ENCODE measurements at regions not wholly inside any gene's neighbourhood (a gene's known extent, or its start where the extent isn't known, plus 50 kb on each side); places are given as distances from the start of the nearest gene placed in this dataset.
A peak's percentile ranks its signal among the peaks of the same experiment; 100 is the strongest.

DNA sequence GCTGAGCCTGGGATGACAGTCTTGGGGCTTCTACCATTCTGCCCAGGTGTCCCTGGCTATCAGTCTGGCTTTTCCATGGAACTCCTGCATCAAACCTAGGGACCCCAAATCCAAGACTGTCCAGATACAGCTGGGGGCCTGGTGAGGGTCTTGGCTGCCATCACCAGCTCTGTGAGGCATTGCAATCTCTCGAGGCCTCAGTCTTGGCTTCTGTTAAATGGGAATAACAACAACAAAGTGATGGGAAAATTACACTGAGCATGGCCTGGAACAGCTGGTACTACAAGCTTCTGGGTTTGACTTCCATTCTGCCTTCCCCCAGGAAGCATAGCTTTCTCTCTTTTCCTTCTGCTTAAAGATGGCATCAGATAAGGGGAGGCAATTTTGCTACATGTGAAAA is 50.0 kb upstream of the LCTL start:
- no peak for DNase-seq

DNA sequence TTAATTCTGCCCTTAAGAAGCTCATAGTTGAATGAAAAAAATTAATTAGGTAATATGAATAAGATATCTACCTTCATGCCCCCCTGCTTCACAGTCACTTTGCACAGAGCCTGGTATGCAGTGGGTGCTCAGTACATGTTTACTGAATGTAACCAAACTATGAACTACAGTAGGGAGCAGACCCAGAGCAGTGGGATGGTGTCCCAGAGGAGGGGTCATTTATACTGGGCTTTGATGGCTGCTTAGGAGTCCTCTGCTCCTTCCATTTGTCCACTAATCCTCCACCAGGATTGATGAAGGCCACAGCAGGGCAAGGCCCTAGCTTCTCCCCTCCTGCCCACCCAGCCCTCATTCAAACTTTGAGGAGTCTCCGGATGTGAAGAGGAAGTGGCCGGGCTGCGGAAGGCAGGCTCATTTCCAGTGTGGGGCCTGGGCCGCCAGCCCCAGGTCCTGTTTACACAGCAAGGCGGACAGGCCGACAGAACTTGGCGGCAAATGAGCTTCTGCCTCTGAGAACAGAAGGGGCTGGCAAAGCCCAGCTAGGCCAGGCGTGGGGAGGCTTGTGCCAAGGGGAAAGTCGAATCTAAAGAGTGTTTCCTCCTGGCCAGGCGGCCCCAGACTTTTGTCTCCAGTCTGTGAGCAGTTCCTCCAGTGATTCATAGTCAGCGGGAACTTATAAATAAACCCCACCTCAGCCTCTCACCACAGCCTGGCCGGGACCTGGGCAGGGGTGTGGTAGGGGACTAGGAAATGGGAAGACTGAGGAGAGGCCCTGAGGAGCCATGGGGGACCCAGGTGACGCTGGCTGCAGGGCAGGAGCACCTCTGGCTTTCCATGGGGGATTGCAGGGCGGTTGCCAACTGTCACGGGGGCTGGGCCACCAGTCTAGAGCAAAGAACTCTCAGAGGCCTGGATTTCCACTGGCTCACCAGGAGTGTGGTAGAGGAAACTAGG is 51.6 kb upstream of the LCTL start:
- DNase-seq, result no peak

DNA sequence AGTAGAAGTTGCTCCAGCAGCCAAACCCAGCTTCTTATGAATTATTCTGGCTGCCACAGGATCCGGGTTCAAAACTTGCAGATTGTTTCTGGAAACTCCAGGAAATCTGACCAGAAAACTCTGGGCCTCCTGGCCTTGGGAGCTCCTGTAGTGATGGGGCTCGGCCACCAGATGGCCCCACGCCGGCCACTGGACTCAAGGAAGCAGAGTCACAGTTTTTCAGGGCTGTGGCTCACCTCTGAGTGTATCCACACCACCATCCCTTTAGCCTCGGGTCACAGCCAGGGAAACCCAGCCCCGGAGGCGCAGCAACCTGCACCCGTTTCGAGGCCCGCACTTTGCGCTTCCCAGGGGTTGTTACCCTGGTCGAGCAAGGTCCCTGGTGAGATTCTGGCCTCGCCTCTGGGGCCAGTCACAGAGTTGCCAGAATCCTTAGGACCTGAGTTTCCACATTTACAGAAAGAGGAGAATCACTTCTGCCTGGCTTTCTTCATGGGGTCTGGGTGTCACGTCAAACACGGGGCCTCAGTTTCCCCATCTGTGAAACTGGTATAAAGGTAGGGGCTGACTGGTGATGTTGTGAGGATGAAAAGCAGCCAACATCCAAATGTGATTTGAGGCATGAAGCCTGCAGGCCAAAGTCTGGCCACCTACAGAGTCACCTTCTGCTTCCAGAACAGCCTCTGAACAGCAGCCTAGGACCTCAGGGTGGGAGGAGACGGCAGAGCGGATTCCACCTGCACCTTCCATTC is 53.5 kb upstream of the LCTL start:
- DNase-seq, result peak; percentile 34

DNA sequence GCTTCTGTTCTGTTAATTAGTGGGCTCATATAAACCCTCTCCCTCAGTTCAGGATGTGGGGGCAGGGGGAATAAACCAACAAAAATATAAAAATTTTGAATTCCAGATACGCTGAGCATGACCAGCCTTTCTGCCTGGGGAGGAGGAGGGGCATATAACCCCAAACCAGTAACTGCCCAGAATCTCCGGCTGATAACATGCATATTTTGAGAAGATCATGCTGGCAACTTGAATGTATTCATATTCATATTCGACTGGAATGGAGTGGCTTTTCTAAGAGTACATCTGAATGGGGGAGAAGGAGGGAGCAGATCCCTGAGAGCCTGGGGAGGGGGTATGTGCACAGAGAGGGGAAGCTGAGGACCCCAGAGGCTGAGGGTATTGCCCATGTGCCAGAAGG is 54.5 kb upstream of the LCTL start:
- no peak for DNase-seq

DNA sequence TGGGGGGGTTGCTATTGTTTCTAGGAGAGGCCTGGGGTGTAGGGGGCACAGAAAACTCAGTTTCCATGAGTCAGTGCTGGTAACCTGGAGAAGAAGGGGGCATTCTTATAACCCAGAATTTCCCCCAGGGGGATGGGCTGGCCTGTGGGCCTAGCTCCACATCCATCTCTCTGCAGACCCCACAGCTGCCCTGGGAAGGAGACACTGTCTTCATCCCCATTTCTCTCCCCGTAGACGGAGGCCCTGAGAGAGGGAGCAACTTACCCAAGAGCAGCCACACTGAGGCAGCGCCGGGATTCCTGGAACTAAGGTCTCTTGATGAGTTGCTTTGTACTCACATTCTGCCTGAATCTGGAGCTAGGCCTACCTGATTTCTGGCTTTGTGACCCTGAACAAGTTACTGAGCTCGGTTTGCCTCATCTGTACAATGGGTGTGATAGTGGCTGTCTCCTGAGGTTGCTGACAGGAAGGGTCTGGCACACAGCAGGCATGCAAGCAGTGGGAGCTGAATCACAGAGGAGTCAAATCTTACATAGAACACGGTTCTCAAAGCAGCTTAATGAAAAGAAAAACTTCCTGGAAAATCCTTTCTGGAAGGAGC is 55.0 kb upstream of the LCTL start:
- no peak for DNase-seq

DNA sequence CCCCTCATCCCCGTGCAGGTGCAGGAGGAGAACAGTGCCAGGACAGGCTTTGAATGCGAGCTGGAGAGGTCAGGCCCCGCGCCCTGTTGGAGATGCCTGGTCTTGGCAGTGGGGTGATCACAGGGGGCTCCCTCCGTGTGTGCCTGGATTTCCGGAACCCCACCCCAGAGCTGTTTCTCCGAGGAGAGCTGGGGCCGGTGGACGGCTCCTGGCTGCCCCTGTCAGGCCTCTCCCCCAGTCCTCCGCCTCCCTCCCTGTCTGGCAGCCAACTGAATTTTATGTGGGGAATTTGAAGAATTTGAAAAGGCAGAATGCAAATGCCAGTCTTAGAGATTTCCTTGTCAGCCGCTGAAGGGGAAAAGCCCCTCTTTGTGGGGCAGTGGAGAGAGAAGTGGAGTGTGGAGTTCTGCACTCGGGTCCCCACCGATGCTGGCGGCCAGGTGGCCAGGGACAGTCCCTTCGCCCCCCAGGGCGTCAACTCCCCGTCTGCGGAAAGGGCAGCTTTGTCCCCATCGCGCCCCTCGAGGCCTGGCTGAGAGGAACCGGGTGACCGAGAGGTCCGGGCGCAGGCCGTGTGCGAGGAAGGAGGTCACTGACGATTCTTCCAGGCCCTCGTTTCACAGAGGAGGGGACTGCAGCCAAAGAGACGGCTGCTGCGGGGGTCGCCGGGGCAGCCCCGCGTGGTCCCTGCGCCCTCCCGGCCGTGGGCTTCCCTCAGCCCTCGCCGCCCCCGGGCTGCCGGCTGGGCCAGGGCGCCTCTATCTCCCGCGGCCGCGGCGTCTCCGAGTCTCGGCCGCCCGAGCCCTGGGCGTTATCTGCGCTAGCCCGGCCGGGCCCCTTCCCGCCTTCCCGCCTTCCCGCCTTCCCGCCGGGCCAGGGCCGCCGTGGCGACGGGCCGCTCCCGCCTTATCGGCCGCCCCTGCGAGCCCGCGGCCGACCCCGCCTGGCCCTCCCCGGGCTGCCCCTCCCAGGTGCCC is 56.0 kb upstream of the LCTL start:
- DNase-seq, result no peak

DNA sequence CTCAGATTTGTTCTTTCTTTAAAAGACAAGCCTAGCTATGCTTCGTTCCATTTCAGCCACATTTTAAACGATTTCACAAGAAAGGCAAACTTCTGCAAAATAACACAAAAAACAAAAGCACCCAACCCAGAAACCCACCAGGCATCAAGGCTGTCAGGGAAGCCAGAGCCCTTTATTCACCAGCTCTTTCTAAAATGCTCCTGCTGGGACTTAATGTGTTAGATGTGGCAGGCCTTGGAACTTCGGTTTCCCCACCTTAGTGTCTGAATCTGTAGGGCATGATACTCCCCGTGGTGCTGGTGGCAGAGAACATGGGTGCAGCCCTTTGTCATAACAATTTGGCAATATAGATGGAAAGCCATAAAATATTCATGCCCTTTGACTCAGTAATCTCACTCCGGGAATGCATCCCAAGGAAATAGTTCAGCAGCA is 56.8 kb upstream of the LCTL start:
- DNase-seq, result no peak

DNA sequence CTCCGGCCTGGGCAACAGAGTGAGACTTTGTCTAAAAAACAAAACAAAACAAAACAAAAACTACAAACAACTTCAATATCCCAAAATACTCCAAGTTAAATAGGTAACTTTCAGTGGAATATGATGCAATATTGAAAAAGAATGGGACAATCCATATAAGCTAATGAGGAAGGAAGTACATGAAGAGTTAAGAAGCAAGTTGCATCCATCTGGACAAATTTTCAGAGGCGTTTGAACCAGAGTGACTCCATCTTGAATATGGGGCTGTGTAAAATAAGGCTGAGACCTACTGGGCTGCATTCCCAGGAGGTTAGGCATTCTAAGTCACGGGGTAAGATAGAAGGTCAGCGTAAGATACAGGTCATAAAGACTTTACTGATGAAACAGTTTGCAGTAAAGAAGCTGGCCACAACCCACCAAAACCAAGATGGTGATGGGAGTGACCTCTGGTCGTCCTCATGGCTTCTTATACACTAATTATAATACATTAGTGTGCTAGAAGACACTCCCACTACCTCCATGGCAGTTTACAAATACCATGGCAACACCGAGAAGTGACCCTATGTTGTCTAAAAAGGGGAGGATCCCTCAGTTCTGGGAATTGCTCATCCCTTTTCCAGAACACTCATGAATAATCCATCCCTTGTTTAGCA is 58.1 kb upstream of the LCTL start:
- DNase-seq, result no peak

DNA sequence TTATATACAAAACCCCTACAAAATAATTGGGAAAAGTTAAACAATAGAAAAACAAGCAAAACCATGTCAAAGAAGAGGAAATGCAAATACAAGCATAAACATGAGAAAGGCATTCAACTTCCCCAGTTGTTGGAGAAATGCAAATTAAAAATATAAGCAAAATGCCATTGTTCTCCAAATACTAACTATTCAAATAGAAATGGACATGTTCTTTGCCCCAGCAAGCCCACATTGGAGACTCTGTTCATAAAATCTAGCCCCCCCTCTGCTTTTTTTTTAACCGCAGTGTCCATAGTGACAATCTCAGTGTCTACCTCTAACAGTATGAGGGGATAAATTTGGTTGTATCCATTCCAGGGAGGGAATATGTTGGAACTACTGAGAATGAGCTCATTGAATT is 59.7 kb upstream of the LCTL start:
- DNase-seq, result no peak

DNA sequence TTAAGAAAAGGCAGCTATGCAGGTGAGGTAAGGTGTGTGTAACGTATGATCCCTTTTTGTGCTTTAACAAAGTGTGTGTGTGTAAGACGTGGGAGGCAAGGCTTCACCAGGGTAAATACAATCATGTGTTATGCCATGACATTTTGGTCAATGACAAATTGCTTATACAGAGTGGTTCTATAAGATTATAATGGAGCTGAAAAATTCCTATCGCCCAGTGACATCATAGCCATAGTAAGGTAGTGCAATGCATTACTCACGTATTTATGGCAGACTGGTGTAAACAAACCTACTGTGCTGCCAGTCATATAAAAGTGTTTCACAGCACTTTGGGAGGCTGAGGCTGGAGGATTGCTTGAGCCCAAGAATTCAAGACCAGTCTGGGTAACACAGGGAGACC is 60.2 kb upstream of the LCTL start:
- DNase-seq, result no peak

DNA sequence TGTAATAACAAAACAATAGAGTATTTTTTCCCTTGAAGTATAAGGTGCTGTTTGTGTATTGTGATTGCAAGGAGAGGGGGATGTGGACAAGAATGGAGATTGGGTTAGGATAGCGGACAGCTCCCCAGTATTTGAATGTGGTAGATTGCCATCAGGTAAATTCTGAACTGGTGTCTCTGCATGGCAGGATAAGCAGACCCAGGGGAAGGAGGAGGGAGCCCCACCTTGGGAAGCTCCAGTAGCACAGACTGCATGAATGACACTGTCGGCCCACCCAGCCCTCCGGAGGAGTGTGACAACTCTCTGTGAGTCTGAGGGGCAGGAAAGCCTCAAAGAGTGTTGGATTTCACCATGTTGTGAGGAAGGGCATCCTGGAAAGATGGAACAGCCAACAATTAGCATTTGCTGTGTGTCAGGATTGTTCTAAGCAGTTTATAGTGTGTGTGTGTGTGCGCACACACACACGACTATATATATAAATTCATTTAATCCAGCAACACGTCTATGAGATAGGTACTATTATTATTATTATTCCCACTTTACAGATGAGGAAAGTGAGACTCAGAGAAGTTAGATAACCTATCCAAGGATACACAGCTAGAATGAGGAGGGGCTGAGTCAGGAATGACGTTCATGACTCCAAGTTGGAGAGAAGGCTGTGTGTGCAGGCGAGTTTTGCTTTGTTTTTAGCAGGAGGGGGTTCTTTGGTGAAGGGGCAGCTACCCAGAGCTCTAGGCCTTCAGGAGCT is 63.4 kb upstream of the LCTL start:
- no peak for DNase-seq

DNA sequence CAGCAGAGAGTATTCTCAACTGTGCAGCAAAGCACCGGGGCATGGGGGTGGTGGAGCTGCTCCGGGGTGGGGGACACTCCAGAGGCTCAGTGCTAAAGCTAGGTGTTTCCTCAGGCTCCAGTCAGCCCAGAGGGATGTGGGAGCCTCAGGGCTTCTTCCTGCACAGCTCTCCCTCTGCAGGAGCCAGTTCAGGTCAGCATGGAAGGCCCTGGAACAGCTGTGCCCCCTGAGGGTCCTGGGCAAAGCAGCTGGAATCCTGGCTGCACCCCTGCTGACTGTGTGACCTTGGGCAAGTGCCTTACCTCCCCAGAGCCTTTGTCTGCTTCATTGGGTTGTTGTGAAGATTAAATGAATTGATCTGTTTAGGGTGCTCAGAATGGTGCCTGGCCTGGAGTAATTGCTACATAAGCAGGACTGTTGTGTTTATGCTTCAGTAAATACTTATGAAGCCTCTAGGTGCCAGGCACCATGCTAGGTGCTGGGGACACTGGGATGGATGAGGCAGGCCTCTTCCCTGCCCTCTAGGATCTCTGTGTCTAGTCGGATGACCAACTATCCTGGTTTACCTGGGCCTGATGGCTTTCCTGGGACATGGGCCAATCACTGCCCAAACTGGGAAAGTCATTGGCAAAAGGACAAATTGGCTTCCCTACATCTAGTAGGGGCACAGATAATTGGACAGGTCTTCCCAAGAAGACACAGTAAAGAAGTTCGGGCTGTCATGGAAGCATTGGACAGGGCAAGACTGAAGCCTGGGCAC is 64.2 kb upstream of the LCTL start:
- DNase-seq, result no peak

DNA sequence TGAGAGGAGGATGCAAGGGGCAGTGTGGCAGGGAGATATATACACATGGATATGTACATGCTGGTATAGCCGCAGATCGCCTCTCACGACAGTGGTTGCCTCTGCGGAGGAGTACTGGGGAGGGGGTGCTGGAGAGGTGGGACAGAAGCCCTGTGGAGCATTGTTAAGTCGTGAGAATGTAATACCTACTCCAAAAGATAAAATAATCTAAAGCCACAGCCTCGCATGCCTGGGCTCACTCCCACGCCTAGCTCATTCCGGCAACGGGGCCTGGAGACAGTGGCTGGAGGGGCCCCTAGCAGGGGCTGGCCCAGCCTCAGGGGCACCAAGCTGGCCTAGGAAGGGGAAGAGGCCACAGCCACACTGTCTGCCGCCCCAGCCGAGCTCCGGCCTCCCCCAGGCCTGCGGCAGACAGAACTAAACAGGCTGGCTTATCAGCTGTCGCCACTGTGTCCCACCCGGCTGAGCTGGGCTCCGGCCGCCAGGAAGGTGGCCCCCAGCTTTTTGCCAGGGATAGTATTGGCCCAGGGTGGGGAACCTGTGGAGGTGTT is 65.1 kb upstream of the LCTL start:
- no peak for DNase-seq

DNA sequence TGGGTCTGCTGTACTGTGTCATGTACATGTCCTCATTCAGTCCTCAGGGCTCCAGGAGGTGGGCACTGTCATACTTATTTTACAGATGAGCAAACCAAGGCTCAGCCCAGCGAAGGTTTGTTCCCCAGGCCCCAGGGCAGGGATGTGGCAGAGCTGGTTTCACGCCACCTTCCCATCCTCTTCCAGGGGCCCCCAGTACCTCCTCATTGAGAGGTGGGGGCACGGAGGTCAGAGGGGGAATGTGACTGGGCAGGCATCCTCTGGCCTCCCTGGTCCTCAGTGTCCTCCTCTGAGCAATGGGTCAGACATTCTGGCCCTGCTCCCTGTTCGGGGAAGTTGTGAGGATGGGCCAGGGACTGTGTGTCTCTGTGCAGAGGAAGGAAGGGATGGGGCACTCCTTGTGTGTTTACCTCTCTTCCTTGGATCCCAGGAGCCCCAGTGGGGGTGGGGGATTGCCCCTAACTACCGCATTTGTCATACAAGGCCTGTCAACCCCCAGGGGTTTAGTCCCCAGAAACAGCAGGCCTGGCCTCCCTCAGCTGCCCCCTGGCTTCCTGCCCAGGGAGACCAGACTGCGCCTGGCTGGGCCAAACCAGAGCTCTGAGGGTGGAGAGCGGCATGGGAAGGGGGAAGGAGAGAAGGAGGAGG is 65.9 kb upstream of the LCTL start:
- DNase-seq, result no peak

DNA sequence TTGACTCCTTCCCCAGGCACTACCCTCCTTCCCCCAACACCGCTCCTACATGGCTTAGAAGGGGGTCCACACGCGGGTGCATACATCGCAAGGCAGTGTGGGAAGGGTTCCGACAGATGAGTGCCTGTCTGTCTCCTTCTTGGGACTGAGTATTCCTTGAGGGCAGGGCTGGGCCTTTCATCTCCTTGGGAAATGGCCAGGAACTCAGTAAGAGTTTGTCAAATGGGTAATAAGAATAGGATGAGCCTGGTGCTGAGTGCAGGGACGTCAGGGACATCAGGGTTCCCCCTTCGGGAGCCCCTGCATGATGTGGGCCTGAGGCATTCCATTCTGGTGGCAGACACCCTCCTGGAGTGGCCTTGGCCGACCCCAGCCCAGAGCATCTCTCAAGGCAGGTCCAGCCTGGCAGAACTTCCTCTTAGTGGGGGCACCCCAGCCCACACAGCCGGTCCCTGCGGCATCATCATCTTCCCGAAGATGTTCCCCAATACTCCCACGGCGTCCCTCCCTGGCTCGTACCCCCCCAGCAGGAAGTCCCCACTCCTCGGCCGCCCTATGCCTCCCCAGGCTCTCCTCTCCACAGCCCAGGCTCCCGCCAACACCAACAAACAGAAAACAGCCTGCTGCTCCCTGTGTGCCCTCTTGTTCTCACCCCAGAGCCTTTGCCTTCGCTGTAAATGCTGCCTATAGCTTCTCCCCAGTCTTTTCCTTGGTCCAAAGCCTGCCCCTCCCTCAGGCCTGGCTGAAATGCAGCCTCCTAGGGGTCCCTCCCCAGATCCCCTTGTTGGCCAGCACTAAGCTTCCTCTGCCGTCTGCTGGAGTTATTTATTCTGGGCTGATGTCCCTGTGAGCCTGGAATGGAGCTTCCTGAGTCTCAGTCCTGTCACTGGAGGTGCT is 67.5 kb upstream of the LCTL start:
- DNase-seq, result no peak

DNA sequence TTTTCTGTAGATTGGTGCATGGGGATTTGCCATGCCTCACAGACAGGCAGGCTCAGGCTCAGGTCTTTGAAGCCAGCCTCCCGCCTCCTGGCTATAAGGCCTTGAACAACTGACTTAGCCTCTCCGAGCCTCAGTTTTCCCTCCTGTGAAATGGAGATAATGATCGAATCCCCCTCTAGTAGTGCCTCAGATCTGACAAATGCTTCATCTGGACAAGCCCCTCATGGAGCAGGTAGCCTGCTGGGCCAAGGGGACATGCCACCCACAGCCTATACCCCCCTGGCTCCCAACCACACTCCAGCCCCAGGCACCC is 68.1 kb upstream of the LCTL start:
- DNase-seq, result no peak

DNA sequence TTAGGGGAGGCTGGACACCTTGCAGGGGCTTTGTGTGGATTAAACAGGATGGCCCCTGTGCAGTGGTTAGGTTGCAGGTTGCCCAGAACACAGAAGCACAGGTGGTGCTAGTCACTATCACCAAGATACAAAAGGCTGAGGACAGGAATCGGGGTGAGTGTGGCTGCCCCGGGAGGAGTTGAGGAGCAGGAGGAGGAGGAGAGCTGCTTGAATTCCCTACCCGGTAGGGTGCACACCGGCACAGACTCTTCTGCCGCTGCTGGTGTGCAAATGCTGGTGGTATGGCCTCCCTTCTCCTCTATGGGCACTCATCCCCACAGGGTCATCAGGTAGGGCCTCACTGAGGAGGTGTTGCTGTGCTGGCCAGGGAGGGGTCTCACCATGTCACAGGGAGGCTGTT is 67.5 kb upstream of the SMAD6 start:
- no peak for DNase-seq

DNA sequence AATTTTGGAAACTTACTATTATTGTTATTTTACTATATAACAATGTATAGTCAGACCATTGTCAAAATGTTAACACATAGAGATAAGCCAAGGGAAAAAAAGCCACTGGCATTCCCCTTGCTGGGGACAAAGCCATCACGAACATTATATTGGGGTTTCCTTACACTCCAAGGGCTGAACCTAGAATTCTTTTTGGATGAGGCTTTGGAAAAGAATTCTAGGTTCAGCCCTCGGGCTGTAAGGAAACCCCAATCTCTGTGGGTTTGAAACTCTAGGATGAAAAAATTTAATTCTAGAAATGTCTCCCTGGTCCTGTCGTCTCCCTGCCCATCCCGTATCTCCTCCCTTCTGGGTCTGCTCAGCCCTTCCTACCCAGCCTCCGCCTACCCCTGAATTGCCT is 67.0 kb upstream of the SMAD6 start:
- no peak for DNase-seq

DNA sequence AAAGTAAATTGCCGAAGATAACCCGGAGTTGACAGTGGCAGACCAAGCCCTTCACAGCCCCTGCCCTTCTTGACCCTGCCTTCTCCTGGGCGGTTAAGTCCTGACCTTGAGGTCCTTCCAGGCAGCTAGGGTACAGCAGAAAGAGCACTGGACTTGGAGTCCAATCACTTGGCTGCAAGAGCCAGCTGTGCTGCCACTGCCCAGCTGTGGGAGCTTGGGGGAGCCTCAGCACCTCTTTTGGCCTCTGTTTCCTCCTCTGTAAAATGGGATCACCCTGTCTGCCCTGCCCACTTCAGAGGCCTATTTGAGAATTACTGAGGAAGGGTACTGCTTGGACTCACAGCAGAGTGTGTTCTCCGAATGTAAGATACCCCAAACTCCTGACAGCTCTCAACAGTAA is 66.2 kb upstream of the SMAD6 start:
- DNase-seq, result no peak
